Effector CD8-positive, alpha-beta T cell (primary cell): ENCODE measurements at regions not wholly inside any gene's neighbourhood (a gene's known extent, or its start where the extent isn't known, plus 50 kb on each side); places are given as distances from the start of the nearest gene placed in this dataset.

Experiments
- DNase-seq: peaks from one replicate; lab custom pipeline; 2025; lab: John Stamatoyannopoulos, UW

DNA sequence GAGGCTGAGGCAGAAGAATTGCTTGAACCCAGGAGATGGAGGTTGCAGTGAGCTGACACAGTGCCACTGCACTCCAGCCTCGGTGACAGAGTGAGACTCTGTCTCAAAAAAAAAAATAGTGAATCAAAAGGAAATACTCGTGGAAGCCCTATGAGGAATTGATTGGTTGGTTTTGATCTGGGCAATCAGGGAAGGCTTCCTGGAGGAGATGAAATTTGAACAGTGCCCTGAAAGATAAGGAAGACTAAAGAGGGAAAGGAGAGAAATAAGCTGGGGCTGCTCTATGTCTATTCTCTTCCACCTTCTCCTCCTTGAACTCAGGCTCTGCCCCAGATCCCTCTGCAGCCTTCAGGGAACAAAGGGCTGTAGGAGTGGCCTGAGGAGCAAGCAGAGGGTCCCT is 54.1 kb downstream of the IRF2BPL start:
- no peak for DNase-seq

DNA sequence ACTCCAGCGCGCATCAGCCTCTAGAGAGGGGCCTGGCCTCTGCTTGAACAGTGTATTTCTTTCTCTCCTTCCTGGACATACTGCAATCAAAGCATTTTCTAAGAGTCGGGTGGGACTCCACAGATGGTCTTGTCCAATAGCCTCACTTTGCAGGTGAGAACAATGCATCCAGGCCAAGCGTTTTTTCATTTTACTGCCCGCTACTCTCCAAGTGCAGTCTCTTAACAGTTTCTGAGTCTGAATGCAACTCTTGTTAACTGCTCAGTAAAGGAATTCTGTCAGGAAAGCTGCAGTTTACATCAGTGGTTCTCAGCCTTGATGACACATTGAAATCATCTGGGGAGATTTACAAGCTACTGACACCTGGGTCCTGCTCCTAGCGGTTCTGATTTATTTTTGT is 57.0 kb downstream of the IRF2BPL start:
- no peak for DNase-seq

DNA sequence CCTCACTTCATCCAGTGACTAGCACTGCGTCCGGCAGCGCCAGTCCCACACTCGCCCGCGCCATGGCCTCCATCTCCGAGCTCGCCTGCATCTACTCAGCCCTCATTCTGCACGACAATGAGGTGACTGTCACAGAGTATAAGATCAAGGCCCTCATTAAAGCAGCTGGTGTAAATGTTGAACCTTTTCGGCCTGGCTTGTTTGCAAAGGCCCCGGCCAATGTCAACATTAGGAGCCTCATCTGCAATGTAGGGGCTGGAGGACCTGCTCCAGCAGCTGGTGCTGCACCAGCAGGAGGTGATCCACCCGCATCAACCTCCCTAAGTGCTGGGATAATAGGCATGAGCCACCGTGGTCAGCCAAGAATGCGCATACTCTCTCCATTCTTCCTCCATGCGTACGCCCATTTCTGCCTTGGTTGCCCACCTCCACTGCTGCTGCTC is 59.9 kb downstream of the IRF2BPL start:
- no peak for DNase-seq

DNA sequence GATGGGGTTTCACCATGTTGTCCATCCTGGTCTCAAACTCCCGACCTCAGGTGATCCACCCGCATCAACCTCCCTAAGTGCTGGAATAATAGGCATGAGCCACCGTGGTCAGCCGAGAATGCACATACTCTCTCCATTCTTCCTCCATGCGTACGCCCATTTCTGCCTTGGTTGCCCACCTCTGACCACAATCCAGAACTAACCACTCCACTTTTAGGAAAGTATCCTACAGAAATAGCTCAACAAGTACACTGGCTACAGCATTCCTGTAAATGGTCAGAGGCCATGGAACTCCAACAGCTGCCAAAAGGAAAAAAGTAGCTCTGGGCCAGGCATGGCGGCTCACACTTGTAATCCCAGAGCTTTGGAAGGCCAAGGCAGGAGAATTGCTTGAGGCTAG is 60.7 kb downstream of the IRF2BPL start:
- DNase-seq, result no peak

DNA sequence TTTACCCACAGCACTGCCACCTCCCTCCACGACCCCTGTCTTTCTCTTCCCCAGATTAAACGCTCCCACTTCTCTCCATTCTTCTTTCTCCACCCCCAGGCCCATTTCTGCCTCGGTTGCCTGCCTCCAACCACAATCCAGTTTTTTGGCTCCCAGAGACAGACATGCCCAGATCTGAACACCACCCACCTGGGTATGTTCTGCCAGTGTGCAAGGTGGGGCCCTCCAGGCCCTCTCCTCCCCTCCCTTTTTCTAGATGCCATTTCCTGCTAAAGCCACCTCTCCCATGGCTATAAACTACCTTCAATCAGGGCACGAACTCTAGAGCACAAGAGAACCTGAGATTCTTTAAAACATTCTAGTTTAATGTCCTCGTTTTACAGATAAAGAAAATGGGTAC is 63.3 kb downstream of the IRF2BPL start:
- no peak for DNase-seq

DNA sequence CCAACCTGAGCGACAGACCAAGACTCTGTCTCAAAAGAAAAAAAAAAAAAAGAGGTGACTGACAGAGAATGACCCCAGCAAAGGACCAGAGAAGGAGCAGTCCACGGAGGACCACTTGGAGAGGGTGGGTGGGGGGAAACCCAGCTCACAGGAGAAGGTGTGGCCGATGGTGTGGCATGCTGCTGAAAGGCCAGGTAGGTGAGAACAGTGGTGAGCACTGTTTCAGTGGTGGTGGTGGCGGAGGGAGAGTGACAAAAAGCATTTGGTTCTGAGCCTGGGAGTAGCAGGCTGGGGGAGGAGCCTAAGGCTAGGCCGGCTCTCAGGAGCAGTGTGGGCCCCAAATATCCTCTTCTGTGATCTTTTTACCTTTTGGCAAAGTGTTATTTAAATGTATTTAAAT is 63.8 kb downstream of the IRF2BPL start:
- DNase-seq, result no peak

DNA sequence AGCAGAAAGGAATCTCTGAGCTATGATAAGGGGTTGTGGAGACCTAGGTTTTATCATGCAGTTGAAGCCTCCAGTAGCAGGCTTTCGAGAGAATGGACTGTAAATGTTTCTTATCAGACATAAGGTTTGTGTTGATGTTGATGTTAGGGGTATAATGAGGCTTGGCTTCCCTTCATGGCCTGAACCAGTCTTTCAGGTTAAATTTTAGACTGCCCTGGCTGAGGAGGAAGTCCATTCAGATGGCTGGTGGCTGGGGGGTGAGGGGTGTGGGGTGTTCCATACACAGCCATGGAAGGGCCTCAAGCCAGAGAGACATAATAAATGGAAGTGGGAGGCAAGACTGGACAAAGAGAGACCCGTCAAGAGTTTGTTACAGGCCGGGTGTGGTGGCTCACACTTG is 65.1 kb downstream of the IRF2BPL start:
- no peak for DNase-seq

DNA sequence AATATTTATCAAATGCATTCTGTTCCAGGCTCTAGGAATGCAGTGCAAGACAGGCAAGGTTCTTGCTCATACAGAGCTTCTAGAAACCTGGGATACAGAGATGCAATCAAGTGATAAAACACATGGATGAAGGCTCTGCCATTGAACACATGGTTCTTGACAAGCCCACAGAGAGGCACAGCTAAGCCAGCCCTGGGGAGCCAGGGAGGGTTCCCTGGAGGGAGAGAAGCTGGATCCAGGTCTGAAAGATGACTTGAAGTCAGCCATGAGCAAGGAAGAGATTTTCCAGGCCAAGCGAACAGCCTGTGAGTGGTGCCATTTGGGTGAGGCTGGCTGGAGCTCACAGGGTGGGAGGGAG is 66.2 kb downstream of the IRF2BPL start:
- DNase-seq, result no peak

DNA sequence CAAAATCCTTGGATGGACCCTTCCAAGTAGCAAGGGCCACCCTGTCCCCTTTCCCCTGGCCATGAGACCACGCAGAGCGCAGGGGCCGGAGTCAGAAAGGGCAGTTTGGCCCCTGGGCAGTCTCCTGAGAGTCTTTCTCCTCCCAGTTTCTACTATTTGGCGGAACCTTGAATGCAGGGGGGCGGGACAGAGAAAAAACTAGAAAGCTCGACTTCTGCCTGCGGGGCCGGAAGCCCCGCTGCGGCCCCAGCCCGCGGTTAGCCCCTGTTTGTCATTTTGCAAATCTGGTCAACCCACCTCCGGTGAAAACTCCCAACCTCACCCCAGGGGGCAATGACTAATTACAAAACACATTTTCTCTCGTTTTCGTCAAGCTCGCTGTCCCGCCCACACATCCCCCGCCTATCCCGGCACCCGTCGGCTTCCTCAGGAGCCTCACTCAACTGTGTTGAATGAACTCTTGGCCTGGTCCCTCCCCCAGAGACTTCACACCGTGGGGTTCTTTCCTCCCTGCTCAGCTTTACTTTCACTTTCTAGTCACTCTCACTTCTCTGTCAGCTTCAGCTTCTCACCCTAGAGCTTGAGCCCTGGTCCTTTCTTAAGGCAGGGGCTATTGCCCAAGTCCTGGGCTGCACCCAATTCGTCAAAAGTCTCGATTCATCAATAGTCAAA is 66.7 kb downstream of the IRF2BPL start:
- peak; percentile 87 for DNase-seq

DNA sequence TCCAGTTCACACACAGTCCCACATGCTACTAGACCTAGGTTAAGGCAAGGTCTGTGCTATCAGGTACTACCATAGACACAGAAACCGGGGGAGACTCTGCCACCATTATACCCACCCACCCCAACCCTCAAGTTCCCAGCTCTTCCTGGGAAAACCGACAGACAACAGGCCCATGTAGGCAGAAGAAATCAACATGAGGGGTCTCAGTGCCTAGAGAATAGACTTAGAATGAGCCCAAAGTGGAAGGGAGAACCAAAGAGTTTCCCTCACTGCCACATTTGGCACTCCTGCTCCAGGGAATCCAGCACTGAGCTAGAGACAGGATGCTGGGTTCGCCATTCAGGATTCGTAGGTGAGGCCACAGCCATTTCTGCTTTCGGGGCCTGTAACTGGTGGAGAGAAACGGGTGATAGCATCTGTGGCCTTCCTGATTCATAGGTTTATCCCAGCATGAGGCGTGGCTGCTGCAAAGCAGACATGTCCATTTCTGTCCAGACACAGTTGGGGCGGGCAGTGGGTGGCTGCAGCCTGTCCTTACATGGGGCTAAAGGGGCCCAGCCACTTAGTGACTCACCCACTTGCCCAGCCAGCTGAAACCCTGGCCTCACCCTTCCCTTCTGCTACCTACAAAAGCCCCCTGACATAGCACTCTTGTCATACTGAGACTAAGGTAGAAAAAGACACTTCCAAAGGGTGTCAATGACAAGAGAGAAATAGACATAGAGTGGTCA is 69.4 kb downstream of the IRF2BPL start:
- DNase-seq, result no peak

DNA sequence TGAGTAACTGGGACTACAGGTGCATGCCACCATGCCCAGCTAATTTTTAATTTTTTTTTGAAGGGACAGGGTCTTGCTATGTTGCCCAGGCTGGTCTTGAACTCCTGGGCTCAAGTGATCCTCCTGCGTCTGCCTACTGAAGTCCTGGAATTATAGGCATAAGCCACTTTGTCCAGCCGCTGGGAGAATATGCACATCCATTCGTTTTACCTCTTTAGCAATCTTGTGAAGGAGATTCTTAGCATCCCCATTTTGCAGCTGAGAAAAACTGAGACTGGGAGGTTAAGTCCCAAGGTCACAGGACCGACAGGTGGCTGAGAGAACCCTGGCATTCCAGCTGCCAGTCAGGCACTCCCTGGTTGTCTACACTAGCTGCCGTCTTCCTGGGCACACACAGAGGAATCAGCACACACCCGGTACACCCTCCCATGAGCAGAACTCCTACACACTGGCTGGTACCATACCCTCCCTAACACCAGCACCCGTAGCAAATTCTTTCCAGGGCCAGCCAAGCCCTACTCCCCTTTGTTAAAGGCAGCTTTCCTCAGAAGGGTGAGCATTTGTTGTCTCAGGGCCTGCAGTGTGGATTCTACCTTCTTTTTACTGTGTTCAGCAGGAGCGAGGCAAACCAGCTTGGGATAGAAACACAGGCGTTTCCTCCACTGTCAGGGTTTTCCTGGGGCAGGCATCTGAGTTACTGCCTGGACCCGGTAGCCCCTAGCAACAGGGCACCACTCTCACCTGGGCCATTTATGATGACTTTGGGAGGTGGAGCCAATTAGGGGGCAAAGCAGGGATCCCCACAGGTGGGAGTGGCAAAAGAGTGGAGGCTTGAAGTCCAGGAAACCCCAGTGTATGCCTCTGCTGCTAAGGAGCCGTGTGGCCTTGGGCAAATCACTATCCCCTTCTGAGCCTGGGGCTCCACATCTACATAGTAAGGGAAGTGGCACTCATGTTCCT is 70.2 kb downstream of the IRF2BPL start:
- DNase-seq, result no peak

DNA sequence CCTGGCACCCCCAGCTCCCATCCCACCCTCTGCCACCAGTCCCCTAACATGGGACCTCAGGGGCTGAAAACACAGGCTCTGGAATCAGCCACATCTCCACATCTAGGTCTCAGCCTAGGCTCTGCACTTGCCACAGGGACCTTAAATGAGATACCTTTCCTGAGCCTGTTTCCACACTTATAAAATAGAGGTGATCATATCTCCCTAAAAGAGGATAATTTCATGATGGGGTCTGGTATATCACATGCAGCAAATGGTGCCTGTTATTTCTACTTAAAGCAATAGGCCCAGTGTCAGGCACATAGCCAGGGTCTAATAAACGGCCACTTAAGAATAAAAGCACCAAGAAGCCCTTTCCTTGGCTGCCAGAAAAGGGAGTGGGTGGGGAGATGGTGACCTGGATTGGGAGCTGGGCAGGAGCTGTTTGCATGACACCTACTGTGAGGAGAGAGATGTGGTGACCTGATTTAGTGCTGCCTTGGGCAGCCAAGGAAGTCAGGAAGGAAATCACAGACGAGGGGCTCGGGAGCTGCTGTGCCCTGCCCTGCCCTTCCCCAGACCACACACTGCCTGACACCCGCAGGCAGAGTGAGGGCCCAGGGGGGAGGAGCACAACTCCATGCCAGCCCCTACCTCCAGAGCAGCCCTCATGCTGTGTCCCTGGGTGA is 71.2 kb downstream of the IRF2BPL start:
- DNase-seq, result no peak

DNA sequence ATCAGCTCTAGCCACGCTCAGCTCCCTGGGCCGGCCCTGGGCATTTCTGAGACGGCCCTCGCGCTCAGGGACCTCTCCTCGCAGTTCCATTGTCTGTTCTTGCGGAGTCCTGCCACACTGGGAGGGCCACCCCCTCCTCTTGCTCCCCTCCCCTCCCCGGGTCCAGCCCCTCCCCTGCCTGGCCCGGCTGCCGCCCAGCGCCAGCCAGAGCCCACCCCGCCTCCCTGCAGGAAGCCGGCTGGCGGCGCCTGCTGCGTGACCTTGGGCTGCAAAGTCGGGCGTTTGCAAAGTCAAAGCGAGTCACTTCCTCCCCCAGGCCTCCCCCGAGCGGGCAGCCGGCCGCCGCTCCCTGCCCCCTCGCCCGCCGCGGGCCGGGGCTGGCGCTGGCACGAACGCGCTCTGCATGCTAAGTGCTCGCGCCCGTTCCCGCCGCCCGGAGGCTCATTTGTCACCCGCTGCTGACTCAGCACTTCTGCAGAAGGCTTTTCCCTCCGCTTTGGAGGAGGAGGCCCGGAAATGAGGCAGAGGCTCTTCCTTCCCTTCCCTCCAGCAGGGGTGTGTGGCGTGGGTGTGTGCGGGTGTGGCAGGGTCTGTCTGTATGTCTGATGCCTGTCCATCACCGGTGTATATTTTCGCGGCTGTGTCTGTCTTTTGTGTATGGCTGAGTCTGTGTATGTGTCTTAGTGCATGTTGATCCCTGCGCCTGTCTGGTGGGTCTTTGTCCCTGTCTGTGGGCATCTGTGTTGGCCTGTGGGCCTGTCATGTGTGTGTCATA is 72.0 kb downstream of the IRF2BPL start:
- peak; percentile 65 for DNase-seq

DNA sequence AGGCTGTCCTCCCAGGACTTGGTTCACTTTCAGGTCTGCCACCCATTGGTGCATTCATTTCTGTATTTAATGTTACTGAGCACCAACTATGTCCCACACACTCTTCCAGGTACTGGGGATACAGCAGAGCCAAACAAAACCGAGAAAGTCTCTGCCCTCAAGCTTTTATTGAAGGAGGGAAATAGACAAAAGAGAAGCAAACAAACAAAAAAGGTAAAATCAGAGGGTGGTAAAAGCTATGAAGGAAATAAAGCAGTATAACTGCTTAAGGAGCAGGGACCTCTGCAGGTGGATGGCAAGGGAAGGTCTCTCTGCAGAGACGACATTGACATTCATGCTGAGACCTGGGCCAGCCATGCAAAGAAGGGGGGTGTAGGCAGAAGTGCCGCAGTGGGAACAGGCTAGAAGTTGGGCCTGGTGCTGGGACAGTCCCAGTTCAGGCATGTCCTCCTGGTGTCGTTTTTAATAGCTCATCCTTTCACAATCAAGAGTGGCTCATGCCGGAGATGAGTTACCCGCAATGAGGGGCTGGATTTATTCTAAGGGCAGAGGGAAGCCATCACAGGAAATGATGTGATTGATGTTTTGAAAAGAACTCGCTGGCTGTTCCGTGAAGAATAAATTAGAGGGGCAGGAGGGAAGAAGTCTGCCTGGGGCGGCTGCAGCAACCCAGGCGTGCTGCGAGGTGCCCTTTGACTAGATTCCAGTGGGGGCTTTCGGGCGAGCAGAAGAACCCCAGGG is 72.8 kb downstream of the IRF2BPL start:
- DNase-seq, result peak; percentile 43

DNA sequence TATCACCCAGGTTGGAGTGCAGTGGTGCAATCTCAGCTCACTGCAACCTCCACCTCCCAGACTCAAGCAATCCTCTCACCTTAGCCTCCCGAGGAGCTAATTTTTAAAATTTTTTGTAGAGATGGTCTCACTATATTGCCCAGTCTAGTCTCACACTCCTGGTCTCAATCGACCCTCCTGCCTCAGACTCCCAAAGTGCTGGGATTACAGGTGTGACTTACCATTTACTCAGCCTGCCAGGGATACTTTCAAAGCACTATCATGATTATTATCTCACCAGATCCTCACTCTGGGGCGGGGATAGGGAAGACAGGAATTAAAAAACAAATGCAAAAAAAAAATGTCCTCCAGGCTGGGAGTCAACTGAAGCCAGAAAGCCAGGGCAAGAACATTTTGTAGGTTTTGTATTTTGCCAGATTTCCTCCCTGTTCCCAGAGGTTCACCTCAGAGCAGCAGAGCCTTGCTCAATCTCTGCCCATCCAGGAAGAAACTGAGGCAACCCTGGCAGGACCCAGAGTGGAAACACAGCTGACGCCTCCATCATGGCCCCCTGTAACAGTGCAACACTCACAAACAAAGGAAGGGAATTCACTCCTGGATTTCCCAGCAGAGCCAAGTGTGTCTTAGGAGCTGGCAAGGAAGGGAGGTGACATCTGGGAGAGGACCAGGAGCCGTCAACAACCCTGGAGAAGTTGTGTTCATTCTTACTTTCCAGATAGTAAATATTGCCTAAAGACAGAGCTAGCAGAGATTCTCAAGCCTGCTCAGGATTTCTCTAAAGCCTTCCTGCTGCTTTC is 73.9 kb downstream of the IRF2BPL start:
- no peak for DNase-seq

DNA sequence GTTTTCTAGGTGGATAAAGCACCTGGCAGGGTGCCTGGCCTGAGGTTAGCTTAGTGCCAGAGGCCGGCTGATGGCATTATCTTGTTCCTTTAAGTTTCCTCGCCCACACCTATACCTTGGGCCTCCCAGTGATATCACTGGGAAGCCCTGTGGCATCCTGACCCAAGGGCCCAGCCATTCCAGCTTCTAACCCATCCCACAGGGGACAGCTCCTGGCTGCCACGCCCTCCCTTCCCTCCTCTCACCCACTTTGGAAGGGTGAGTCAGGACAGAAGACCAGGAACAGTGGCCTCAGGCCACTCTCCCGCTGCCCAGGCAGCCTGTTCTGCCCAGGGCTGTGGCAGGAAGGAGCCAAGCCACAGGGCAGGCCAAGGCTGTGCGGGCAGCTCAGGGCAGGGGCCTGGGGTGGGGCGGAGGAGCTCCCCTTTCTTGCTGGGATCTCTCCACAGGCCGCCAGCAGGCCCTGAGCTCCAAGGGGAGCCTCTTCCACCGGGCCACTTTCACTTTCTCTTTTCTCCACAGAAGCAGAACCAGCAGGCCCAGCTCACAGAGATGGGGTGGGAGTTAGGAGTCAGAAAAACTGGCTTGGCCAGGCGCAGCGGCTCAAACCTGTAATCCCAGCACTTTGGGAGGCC is 75.1 kb downstream of the IRF2BPL start:
- peak; percentile 22 for DNase-seq

DNA sequence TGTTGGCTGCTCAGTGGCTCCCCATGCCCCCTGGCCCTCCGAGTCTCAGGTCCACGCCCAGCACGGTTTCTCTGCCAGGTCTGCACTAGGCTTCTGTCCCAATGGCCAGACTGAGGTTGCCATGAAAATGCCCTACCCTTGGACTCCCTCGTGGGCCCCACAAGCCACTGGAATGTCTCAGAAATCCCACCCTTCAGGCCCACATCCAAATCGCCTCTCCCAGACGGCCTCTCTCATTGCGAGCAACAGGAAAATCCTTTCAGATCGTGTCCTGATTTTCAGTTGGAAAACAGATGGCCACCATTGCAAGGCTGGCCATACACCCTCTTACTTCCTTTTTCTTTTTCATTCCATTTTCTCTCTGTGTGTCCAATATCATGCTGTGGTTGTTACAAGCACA is 77.3 kb downstream of the IRF2BPL start:
- no peak for DNase-seq

DNA sequence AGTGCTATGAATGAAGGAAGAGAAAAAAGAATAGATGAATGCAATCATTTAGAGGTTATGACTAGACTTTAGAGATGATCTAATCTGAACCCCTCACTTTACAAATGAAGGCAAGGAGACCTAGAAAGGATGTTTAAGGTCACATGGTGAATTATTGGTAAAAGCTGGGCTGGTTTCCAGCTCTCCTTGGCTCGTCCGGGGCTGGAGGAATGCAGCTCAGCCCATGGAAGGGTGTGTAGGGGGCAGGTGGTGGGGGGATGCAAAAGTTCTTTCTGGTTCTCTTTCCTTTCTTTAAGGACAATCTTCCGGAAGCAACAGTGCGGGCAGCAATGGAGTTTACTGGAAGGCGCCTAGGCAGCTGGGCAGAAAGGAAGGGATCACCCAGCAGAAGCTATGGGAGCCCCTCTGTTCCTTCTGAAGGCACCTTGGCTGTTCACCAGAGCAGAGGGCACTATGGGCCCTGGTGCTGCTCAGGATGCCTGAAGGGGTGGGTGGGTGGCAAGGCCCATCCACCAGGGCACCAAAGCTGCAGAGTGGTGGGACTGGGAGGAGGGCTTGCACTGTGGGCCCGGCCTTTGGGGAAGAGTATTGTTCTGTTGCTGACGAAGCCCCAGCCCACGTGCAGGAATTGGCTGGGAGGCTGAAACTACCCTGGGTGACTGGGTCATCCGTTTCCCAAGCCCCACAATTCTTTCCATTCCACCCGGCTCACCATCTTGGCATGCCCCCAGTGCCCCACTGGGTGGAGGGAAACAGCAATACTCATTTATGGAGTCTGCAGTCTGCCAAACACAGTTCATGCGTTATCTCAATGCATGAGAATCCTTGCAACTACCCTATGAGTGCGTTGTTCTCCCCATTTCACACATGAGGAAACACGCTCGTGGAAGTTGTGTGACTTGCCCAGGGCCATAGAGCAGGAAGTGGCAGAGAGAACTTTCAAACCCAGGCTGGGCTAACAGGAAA is 78.2 kb downstream of the IRF2BPL start:
- DNase-seq, result no peak
